GM12865 (cell line): ENCODE measurements at regions not wholly inside any gene's neighbourhood (a gene's known extent, or its start where the extent isn't known, plus 50 kb on each side); places are given as distances from the start of the nearest gene placed in this dataset.

Experiments
- DNase-seq: peaks from one replicate; pipeline ENCODE4 v3.0.0; 2010; ENCODE audit warnings: low read depth
- H3K4me3 ChIP-seq: 2 replicates; pipeline ENCODE4 v1.5.1; 2011; ENCODE audit warnings: mild to moderate bottlenecking, low read depth, low read length, control low read depth
- TF ChIP-seq, protein P1 (sequence below): IDR thresholded peaks from 2 replicates; pipeline ENCODE4 v1.5.1; 2011; ENCODE audit warnings: low read length, control low read depth, low read depth, inconsistent platforms; ENCODE audit not compliant: insufficient read depth; ENCODE audit errors: missing control alignments

GRCh38 chr1:209400351-209401220 lies 182.9 kb upstream of the CAMK1G start:
- no peak for DNase-seq
- TF ChIP-seq, protein P1, sequence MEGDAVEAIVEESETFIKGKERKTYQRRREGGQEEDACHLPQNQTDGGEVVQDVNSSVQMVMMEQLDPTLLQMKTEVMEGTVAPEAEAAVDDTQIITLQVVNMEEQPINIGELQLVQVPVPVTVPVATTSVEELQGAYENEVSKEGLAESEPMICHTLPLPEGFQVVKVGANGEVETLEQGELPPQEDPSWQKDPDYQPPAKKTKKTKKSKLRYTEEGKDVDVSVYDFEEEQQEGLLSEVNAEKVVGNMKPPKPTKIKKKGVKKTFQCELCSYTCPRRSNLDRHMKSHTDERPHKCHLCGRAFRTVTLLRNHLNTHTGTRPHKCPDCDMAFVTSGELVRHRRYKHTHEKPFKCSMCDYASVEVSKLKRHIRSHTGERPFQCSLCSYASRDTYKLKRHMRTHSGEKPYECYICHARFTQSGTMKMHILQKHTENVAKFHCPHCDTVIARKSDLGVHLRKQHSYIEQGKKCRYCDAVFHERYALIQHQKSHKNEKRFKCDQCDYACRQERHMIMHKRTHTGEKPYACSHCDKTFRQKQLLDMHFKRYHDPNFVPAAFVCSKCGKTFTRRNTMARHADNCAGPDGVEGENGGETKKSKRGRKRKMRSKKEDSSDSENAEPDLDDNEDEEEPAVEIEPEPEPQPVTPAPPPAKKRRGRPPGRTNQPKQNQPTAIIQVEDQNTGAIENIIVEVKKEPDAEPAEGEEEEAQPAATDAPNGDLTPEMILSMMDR, result no peak
- H3K4me3 ChIP-seq, result no peak overlapping the region

GRCh38 chr1:209402697-209403096 lies 180.8 kb upstream of the CAMK1G start:
- no peak for DNase-seq
- no peak overlapping the region for H3K4me3 ChIP-seq
- TF ChIP-seq, protein P1, result no peak

DNA sequence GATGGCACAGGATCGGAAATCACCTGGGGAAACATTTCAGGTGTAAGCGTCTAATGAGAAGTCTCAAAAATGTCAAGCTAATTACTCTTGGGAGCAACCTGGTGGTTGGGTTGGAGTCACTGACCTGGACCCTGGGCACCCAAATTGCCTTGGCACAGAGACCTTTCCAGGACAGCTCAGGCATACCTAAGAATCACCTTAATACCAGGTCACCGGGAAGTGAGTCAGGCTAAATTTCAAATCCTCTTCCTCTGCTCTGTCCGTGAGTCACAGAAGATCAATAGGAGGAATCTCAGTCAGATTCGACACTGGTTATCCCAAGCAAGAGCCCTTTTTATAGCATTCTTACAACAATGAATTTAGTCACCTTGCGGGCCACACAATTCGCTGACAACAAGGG lies 179.6 kb upstream of the CAMK1G start:
- TF ChIP-seq, protein P1, result no peak
- no peak for DNase-seq
- no peak overlapping the region for H3K4me3 ChIP-seq

DNA sequence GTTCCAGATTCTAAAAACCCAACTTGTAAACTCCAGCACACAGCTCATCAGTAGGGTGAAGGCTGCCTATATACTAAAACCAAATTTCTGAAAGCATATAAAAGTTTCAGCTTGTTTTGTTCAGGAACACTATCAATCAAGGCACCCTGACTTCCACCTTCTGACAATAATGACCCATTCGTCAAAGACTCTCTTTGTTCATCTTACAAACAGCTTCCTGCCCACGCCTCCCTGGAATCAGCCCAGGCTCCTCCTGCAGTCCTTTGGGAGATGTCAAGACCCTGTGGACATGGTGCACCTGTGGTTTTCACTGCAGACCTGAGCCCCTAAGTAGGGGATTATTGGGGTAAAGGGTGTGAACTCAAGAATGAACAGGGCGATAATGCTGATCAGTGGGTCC lies 178.9 kb upstream of the CAMK1G start:
- no peak overlapping the region for H3K4me3 ChIP-seq
- DNase-seq, result no peak
- TF ChIP-seq, protein P1, result no peak

- TF ChIP-seq, protein P1, result no peak
- DNase-seq, result no peak
- no peak overlapping the region for H3K4me3 ChIP-seq
These were observed 178.2 kb upstream of the CAMK1G start for GRCh38 chr1:209405183-209405814.

DNA sequence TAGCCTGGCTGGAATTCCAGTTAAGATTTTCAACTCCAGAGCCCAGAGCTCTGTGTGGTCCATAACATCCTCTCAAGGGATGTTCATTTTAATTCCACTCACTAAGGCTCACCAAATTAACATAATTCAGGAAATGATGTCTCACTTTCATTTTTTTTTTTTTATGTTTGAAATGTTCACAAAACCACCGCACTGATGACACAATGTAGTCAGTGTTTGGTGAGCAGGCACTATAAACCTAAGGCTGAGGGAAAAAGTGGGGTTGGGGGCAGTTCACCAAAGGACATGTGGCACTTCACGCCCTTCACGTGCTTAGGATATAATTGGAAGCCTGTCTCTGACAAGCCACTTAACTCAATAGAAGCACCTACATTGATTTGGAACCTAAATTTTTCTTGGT lies 177.3 kb upstream of the CAMK1G start:
- DNase-seq, result no peak
- no peak overlapping the region for H3K4me3 ChIP-seq
- TF ChIP-seq, protein P1, result no peak

DNA sequence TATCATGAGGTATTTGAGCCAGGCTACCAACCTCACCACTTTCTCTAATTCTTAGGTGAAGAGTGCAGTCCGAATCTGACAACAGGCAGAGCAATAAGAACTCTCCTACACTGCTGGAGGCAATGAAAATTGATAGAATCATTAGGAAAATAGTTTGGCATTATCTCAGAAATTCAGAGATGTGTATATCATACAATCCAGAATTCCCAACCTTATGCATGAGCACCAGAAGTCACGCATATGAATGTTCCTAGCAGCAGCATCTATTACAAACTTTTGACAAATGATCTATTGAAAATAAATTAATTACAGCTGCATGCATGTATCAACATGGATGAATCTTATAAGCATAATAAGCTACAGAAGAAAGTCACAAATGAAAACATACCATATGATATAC lies 176.9 kb upstream of the CAMK1G start:
- DNase-seq, result no peak
- TF ChIP-seq, protein P1, result no peak
- no peak overlapping the region for H3K4me3 ChIP-seq
